GM23248 (cell line): ENCODE measurements at regions not wholly inside any gene's neighbourhood (a gene's known extent, or its start where the extent isn't known, plus 50 kb on each side); places are given as distances from the start of the nearest gene placed in this dataset.

Experiments used
- EZH2 ChIP-seq: fragments of 200-600 bp; sonication (generic); IDR thresholded peaks from 2 replicates; pipeline ENCODE4 v1.6.1; 2018; ENCODE audit warnings: antibody characterized with exemption, mild to moderate bottlenecking; ENCODE audit not compliant: insufficient read depth, poor library complexity, severe bottlenecking
- EZH2phosphoT487 ChIP-seq: fragments of 200-600 bp; sonication (generic); IDR thresholded peaks from 2 replicates; pipeline ENCODE4 v1.6.1; 2018; ENCODE audit warnings: antibody characterized with exemption, moderate library complexity, mild to moderate bottlenecking, low read depth; ENCODE audit not compliant: insufficient read depth

GRCh38 chr11:80632691-80633090, 1191.9 kb upstream of the TENM4 start:
- TF ChIP-seq EZH2 (no peak), EZH2phosphoT487 (no peak)
